Activated CD8-positive, alpha-beta memory T cell treated with anti-CD3 and anti-CD28 coated beads for 48 hours (primary cell): ENCODE measurements at regions not wholly inside any gene's neighbourhood (a gene's known extent, or its start where the extent isn't known, plus 50 kb on each side); places are given as distances from the start of the nearest gene placed in this dataset.

Source experiments
- DNase-seq, 3 experiments: peaks; one replicate each; pipeline ENCODE4 v3.0.0-alpha.2; 2020; ENCODE audit warnings: low read depth in 2 of 3, low spot score in 2 of 3

DNA sequence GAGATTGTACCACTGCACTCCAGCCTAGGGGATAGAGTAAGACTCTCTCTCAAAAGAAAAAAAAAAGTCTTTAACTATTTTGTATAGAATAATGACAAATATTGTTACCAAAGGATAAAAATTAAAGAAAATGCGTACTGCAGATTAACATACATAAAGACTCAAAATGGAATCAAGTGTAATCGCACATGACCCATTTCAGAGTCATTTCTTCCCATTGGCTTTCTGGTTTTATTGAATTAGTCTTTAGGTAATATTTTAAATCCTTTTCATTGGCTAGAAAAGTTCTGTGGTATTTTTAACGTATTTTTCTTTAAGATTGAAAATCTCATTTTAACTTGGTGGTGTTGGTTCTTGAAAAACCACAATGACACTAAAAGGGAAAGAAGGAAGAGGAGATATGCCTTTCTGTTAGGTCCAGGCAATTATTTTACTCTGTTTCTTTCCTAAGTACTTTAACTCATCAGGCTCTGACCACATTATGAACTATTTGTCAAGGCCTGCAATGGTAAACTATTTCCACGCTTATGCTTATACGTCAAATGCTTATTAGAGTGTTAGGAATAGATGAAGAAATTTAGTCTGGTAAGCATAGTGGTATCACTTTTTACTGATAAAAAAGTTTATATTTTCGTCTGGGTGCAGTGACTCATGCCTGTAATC is 52.3 kb downstream of the PLEKHG1 start:
- no peak for DNase-seq

DNA sequence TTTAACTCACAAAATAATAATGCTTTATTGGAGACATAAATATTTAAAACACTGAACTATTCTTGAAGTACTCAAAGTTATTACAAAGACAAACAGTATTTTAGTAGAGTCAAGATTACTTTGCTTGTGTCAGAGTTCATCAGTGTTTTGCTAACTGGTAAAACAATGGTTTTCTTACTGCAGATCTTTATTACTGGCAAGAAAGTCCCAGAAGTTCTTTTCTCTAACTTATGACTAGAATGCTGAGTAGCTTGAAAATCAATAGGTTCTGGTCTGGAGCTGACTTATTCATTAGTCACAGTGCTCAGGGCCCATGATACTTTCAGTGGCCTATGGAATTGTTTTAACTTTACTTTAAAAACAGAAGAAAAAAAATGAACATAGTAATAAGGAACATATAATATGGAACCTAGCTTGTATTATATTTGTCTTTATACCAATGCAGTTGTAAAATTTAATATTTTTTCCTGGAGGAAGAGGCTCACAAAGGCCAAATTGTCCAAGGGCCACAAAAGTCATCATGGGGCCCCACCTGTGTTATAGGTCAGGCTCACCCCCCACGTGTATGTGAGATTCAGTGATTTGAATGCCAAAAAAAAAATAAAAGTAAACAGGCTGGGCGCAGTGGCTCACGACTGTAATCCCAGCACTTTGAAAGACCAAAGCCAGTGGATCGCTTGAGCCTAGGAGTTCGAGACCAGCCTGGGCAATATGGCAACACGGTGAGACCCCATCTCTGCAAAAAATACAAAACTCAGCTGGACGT is 53.3 kb downstream of the PLEKHG1 start:
- no peak for DNase-seq

DNA sequence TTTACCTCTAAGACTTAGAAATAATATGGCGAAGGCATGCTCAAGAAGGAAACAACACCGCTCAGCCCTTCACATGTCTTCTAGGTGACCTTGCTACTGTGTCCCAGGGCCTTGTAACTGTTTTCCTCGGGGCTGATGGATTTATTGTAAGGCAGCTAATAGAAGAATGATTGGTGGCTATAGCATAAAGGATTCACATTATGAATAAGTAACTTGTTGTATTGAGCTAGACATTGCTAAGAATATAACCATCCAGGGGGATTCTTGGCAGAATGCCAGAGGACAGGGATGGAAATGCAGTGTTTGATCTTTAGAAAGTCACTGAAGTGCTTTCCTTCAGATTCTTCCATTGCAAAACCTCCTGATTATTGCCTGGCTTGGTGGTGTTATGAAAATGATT is 54.9 kb downstream of the PLEKHG1 start:
- DNase-seq, result no peak

DNA sequence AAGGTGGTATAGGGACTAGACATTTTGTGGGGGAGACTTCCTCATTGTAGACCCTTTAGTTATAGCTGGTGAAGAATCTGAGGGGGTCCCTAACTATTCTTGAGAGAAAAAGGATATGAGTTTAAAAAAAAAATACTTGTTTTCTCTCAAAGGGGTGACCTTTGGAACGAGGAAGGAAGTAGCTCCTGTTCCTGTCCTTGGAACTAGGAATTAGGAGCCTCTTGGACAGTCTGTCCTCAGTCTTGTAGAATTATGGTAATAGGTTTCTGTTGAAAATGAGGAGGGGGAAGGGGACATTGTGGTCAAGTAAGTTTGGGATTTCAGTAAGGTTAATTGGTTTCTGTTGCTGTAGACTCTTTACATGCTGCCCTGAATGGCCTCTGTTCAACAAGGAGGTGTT is 56.5 kb downstream of the PLEKHG1 start:
- no peak for DNase-seq

- DNase-seq, result no peak
Observed at GRCh38 chr6:150658421-150658820, 58.7 kb downstream of the PLEKHG1 start.

GRCh38 chr6:150659046-150659763 is 59.5 kb downstream of the PLEKHG1 start:
- no peak for DNase-seq

DNA sequence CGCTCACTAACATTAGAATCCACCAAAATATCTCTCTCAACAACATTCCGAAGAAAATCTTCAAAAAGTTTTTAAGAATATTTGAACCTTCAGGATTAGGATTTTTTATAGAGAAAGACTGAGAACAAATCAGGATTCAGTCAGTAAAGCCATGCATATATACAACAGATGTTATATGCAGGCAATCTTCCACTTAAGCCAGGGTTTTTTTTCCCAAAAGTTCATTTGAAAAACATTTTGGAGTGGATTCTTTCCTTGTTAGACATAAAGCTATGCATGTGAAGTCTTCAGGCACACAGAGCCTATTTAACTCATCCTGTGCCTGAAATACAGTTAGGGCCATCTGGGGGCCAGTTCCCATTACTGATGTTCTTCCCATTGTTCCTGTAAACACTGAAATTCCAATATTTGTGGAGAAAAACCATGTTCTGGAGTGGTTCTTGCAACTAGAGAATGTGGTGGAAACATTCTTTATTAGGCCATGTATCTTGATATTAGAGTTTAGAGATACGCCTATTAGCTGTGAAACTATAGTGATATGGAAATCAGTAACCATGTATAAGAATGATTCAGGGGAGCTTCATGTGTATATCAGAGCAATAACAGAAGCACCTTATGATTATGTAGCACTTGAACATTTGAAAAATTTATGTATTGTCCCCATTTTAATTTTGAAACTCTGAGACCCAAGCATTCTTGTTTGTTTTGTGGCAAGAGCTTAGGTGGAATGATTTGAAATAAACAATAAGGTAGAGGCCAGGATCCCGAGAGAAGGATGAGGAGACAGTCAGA is 61.7 kb downstream of the PLEKHG1 start:
- DNase-seq, result no peak

DNA sequence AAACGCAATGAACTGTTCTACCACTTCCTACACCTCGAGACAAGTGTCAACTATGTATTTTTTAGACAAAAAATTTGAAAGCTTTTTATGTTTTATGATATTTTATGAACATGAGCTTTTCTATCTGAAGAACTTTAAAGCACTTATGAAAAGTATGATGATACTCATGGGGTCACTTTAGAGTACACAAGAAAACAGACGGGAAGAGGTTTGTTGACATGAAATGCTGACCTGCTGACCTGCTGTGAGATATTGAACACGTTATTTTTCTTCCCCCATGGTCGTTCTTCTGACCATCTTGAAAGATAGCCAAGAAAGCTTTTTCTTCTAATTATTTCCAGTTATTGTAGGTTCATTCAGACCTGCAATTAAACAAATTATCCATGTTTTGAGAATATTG is 63.1 kb downstream of the PLEKHG1 start:
- no peak for DNase-seq

DNA sequence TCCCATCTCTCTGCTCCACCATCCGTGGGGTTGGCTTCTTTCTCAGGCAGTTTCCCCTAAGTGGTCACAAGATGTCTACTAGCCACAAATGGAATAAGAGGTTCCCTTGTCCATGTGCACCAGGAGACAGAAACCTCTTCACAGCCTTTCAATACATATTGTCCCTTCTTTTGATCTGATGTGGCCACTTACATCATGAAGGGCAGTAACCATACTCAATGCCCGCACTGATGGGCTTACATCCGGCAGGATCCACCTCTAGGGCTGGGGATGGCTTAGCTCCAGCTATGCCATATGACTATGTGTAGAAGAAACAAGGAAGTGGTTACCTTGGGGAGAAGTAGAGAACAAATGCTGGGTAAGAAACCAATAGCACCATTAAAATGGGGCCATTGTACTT is 64.4 kb downstream of the PLEKHG1 start:
- no peak for DNase-seq

- no peak for DNase-seq
Observed at GRCh38 chr6:150666071-150666470, 66.4 kb downstream of the PLEKHG1 start.

DNA sequence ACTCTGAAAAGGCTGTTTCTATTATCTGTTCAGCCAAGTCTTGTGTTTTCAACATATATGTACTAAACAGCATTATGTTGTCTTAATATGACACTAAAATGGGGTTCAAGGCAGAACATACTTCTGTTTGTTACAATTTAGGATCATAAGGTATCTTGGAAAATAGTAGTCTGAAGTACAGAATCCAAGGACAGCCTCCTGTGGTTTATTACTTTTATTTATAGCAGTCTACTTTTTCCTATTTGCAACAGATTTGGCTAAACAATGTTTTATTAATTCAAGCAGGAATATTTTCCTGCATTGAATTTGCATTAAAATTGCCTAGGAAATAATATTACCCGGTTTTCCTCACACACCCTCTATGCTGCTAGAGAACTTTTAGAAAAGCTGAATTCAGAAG is 67.7 kb downstream of the PLEKHG1 start:
- no peak for DNase-seq

- DNase-seq, result no peak
Observed at GRCh38 chr6:150667977-150668716, 68.5 kb downstream of the PLEKHG1 start.

DNA sequence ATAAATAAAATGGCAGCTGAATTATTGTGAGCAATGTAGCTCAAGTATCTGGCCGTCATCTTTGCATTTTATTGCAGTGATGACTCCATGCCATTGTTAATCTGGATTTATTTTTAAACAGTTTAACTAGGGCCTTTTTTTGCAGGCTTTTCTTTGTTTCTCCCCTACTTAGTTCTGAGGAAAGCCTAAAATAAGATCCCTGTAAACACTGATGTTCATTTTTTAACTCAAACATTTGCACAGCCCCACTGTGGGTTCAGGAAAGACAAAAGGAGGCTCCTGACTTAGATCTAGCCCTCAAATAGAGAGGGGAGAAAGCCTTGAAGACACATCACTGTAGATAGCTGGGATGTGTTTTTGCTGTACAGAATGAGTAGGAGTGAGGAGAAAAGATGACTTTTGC is 69.2 kb downstream of the PLEKHG1 start:
- DNase-seq, result no peak

DNA sequence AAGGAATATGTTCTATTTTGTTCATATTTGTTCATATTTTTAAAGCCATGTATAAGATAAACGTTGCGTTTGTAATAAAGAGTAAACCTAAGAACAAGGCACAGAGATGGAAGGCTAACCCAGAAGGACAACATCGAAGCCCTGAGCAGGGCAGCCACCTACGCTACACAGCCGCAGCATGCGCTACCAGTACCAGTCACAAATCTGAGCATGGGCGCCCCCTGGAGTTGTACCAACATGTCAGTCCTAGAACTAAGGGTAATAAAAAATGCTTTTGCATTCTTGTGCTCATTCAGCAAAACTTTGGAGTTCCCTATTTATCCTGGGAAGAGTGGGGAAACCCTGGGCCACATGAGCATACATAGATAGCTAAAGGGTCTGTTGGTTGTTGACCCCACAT is 70.6 kb downstream of the PLEKHG1 start:
- no peak for DNase-seq

- no peak for DNase-seq
Observed at GRCh38 chr6:150672800-150673199, 73.1 kb downstream of the PLEKHG1 start.

DNA sequence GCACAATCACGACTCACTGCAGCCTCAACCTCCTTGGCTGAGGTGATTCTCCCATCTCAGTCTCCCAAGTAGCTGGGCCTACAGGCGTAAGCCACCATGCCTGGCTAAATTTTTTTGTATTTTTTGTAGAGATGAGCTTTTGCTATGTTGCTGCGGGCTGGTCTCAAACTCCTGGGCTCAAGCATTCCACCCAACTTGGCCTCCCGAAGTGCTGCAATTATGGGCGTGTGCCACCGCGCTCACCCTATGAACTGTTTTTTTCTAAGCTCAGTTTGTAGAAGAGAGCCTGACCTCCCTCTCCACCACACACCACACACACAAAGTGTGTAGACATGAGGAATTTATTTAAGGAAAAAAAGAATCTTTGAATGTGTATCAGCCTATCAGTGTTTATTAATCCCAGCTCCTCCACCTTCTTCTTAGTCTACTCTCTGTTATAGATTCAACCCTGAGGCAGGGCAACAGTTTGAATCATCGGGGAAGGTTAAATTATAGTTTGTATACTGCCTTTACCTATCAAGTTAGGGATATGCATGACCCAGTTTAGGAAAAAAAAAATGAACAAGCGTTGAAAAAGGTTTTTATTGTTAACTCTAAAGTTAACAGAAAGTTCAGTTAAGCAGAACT is 74.1 kb downstream of the PLEKHG1 start:
- no peak for DNase-seq

DNA sequence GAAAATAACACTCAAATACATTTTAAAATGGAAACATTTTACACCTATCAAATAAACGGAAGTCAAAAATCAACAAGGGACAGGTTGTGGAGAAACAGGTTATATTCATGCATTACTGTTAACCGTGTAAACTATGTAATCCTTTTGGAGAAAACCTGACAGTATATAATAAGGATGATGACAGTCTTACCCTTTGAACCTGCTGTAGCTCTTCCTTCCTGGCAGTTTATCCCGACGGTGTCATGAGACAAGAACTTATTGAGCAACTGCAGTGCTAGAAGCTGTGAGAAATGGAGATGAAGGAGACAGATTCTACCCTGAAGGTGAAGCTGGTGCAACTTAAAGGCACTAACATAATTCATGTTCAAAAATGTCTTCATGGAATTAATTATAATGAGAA is 76.7 kb downstream of the PLEKHG1 start:
- no peak for DNase-seq

DNA sequence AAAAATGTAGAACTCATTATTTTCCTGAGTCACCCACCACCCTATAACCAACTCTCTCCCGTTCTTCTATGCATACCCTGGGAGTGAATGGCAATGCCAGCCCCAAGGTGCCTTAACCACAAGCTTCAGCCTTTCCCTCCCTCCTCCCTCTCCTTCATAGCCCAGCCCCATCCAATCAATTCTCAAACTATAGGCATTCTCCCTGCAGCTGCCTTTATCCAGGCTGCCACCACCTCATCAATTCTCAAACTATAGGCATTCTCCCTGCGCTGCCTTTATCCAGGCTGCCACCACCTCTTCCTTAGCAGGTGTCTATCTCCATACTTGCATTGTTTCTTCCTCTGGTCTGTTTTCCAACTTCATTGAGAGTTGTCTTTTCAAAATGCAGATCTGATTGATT is 77.1 kb downstream of the PLEKHG1 start:
- no peak for DNase-seq

DNA sequence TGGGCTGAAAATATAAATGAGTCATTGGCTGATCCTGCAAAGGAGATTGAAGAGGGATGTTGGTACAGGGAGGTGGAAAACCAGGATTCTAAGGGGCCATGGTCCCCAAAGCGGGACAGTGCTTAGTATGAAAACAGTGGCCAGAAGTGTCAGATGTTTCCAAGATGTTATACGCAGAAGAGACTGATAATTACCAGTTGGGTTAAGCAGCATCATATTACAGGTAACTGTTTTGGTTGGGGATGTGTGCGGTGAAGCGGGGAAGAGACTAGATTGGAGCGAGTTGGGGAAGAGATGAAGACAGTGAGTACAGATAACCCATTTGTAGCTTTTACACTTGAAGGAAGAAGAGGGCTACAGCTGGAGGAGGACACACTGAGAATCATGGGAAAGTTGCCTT is 80.8 kb downstream of the PLEKHG1 start:
- no peak for DNase-seq
